GM12873 (cell line): ENCODE measurements at regions not wholly inside any gene's neighbourhood (a gene's known extent, or its start where the extent isn't known, plus 50 kb on each side); places are given as distances from the start of the nearest gene placed in this dataset.

Experiments used
- CTCF ChIP-seq: IDR thresholded peaks from 2 replicates; pipeline ENCODE4 v1.5.1; 2012; ENCODE audit warnings: low read depth, mild to moderate bottlenecking, moderate library complexity, low read length, control low read depth; ENCODE audit not compliant: insufficient read depth; ENCODE audit errors: missing control alignments

GRCh38 chr22:44599084-44599483 is 101.1 kb upstream of the RTL6 start:
- no peak for TF ChIP-seq CTCF

GRCh38 chr22:44597616-44598015 is 99.6 kb upstream of the RTL6 start:
- no peak for TF ChIP-seq CTCF

- no peak for TF ChIP-seq CTCF
Measured at GRCh38 chr22:44596396-44597125, 98.5 kb upstream of the RTL6 start.

GRCh38 chr22:44595841-44596341 is 97.9 kb upstream of the RTL6 start:
- no peak for TF ChIP-seq CTCF

GRCh38 chr22:44594951-44595350 is 96.9 kb upstream of the RTL6 start:
- no peak for TF ChIP-seq CTCF

- no peak for TF ChIP-seq CTCF
Measured at GRCh38 chr22:44592824-44593148, 94.8 kb upstream of the RTL6 start.

- TF ChIP-seq CTCF, result no peak
Measured at GRCh38 chr22:44592126-44592823, 94.2 kb upstream of the RTL6 start.
